Panc1 (cell line): ENCODE measurements at regions not wholly inside any gene's neighbourhood (a gene's known extent, or its start where the extent isn't known, plus 50 kb on each side); places are given as distances from the start of the nearest gene placed in this dataset.

Source experiments
- ATAC-seq: fragments of 200-7000 bp; cut with Tn5 transposase; 2 replicates; pipeline ENCODE4 v1.9.1; 2020; ENCODE audit warnings: mild to moderate bottlenecking, moderate library complexity
- BruUV-seq: library from RNA; stranded (reverse); fragments of 400-500 nt; replicated peaks from 2 replicates; lab custom pipeline; 2021; lab: Mats Ljungman, UMichigan
- CTCF ChIA-PET: fragments of 300-600 bp; sonication (Branson Sonifier 250); formaldehyde crosslinking; loops from one replicate; lab custom pipeline; 2022; ENCODE audit warnings: antibody characterized with exemption; lab: Charles Lee
- POLR2A ChIA-PET: fragments of 300-600 bp; sonication (Branson Sonifier 250); formaldehyde crosslinking; loops from one replicate; lab custom pipeline; 2022; ENCODE audit warnings: antibody characterized with exemption; lab: Charles Lee
- DNase-seq: peaks from one replicate; pipeline ENCODE4 v3.0.0-alpha.2; 2010; ENCODE audit warnings: low read depth, low spot score
- H3K27ac ChIP-seq: 2 replicates; pipeline ENCODE4 v1.5.1; 2011; ENCODE audit warnings: mild to moderate bottlenecking, low read length, inconsistent platforms
- H3K27me3 ChIP-seq: fragments of 200-500 bp; sonication (Bioruptor generic); 2 replicates; pipeline ENCODE4 v1.6.0; 2014; ENCODE audit warnings: low read length, inconsistent platforms; ENCODE audit not compliant: control insufficient read depth, insufficient read depth
- H3K36me3 ChIP-seq: fragments of 200-500 bp; sonication (Bioruptor generic); 2 replicates; pipeline ENCODE4 v1.5.1; 2014; ENCODE audit warnings: inconsistent platforms, mild to moderate bottlenecking, low read length, moderate library complexity; ENCODE audit not compliant: control insufficient read depth, insufficient read depth
- H3K4me1 ChIP-seq: 2 replicates; pipeline ENCODE4 v1.5.1; 2011; ENCODE audit warnings: inconsistent platforms, mild to moderate bottlenecking, low read length, moderate library complexity; ENCODE audit not compliant: control insufficient read depth, insufficient read depth
- H3K4me3 ChIP-seq, 2 experiments: 2 replicates each; pipeline ENCODE4 v1.5.1; 2011 to 2012; ENCODE audit warnings: low read depth in 2 of 2, low read length in 2 of 2, mild to moderate bottlenecking in 2 of 2, inconsistent platforms in 1 of 2, moderate library complexity in 1 of 2
- H3K9me3 ChIP-seq: fragments of 200-500 bp; sonication (Bioruptor generic); 2 replicates; pipeline ENCODE4 v1.5.1; 2014; ENCODE audit warnings: low read depth, mild to moderate bottlenecking, inconsistent platforms, low read length, moderate library complexity; ENCODE audit not compliant: control insufficient read depth, insufficient read depth
- POLR2AphosphoS5 ChIP-seq: IDR thresholded peaks from 2 replicates; pipeline ENCODE4 v1.6.1; 2012; ENCODE audit warnings: mild to moderate bottlenecking, low read depth, low read length, moderate library complexity
- SIN3A ChIP-seq: IDR thresholded peaks from 2 replicates; pipeline ENCODE4 v1.6.1; 2012; ENCODE audit warnings: low read depth, mild to moderate bottlenecking, low read length, moderate library complexity, borderline replicate concordance; ENCODE audit not compliant: insufficient read depth
- TCF7L2 ChIP-seq: IDR thresholded peaks from 2 replicates; pipeline ENCODE4 v1.6.1; 2011; ENCODE audit warnings: mild to moderate bottlenecking, low read depth, low read length, inconsistent platforms
- in situ Hi-C: cut with HindIII; loops from 2 replicates; pipeline ENCODE4 v1.10.0; 2016; ENCODE audit warnings: low sequenced_read_pairs, low pct_unique_long_range_greater_than_20kb
- intact Hi-C: fragments of 100-400 bp; cut with micrococcal nuclease; formaldehyde crosslinking; loops from one replicate; pipeline ENCODE4 v1.10.0; 2022; ENCODE audit not compliant: unreplicated experiment
- TF ChIP-seq, protein P1 (sequence below): fragments of 450-650 bp; IDR thresholded peaks from 2 replicates; pipeline ENCODE4 v1.5.1; 2017; ENCODE audit warnings: mild to moderate bottlenecking
- TF ChIP-seq, protein P2 (sequence below), 2 experiments: IDR thresholded peaks; 2 replicates each; pipeline ENCODE4 v1.6.1; 2011 to 2012; ENCODE audit warnings: low read depth in 2 of 2, control low read depth in 1 of 2, low read length in 1 of 2, mild to moderate bottlenecking in 1 of 2, moderate library complexity in 1 of 2; ENCODE audit not compliant: insufficient read depth in 1 of 2

DNA sequence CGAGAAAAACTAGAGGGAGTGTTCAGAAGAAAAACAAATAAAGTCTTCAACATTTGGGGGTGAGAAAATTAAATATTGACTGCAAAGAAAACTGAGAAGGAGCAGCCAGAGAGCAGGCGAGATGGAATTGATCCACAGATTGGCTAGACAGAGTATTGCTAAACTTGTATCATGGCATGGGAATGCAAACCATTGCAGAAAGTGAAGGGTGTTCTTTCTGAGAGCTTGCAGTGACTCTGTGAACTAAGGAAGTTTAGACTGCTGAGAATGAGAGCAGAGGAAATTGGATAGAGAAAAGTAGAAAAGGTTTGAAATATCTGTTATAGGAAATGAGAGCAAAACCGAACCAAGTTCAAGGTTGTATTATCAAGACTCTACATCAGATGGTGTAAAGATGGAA is 191.5 kb downstream of the HS3ST3A1 start:
- intact Hi-C loops (no loop called here), in situ Hi-C loops (no loop called here)
- POLR2A ChIA-PET = no interaction called here
- TF ChIP-seq POLR2AphosphoS5 (no peak), SIN3A (no peak), TCF7L2 (no peak)
- TF ChIP-seq, protein P1, sequence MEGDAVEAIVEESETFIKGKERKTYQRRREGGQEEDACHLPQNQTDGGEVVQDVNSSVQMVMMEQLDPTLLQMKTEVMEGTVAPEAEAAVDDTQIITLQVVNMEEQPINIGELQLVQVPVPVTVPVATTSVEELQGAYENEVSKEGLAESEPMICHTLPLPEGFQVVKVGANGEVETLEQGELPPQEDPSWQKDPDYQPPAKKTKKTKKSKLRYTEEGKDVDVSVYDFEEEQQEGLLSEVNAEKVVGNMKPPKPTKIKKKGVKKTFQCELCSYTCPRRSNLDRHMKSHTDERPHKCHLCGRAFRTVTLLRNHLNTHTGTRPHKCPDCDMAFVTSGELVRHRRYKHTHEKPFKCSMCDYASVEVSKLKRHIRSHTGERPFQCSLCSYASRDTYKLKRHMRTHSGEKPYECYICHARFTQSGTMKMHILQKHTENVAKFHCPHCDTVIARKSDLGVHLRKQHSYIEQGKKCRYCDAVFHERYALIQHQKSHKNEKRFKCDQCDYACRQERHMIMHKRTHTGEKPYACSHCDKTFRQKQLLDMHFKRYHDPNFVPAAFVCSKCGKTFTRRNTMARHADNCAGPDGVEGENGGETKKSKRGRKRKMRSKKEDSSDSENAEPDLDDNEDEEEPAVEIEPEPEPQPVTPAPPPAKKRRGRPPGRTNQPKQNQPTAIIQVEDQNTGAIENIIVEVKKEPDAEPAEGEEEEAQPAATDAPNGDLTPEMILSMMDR = no peak
- TF ChIP-seq, protein P2, sequence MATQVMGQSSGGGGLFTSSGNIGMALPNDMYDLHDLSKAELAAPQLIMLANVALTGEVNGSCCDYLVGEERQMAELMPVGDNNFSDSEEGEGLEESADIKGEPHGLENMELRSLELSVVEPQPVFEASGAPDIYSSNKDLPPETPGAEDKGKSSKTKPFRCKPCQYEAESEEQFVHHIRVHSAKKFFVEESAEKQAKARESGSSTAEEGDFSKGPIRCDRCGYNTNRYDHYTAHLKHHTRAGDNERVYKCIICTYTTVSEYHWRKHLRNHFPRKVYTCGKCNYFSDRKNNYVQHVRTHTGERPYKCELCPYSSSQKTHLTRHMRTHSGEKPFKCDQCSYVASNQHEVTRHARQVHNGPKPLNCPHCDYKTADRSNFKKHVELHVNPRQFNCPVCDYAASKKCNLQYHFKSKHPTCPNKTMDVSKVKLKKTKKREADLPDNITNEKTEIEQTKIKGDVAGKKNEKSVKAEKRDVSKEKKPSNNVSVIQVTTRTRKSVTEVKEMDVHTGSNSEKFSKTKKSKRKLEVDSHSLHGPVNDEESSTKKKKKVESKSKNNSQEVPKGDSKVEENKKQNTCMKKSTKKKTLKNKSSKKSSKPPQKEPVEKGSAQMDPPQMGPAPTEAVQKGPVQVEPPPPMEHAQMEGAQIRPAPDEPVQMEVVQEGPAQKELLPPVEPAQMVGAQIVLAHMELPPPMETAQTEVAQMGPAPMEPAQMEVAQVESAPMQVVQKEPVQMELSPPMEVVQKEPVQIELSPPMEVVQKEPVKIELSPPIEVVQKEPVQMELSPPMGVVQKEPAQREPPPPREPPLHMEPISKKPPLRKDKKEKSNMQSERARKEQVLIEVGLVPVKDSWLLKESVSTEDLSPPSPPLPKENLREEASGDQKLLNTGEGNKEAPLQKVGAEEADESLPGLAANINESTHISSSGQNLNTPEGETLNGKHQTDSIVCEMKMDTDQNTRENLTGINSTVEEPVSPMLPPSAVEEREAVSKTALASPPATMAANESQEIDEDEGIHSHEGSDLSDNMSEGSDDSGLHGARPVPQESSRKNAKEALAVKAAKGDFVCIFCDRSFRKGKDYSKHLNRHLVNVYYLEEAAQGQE (IDR thresholded peaks at IDR 0.05; ENCODE audit: insufficient read depth in 1 of 2, low read depth in 2 of 2, low read length in 1 of 2) = no peak
- Histone ChIP-seq H3K27me3 (no peaks in the 10 kb centered on the region), H3K9me3 (no peaks in the 10 kb centered on the region), H3K27ac (no peak overlapping the region), H3K36me3 (no peaks in the 10 kb centered on the region), H3K4me3 (no peak overlapping the region), H3K4me1 (no peaks in the 10 kb centered on the region)
- no peak for ATAC-seq
- CTCF ChIA-PET = no interaction called here
- no peak for DNase-seq
- no TSS peak for BruUV-seq

DNA sequence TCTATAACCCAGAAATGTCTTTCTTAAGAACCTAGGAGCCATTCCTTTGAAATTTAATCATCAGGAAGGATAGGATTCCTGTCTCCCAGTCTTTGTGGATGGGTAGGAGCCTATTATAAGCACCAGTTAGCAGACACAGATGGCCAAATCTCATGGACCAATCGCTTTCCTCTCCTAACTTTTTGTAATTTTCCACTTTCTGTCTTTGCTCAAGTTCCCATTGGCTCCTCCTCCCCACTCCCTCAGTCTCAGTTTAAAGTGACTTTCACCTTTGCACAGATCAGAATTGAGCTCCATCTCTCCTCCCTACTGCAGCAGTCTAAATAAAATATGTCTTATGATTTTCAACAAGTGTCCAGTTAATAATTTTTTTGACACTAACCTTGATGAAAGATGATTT is 192.3 kb downstream of the HS3ST3A1 start:
- TF ChIP-seq, protein P2 (IDR thresholded peaks at IDR 0.05; ENCODE audit: insufficient read depth in 1 of 2, low read depth in 2 of 2, low read length in 1 of 2) = no peak
- TF ChIP-seq, protein P1 = no peak
- TF ChIP-seq TCF7L2 (no peak), SIN3A (no peak), POLR2AphosphoS5 (no peak)
- no TSS peak for BruUV-seq
- H3K36me3 ChIP-seq = no peaks in the 10 kb centered on the region
- in situ Hi-C loops (no loop called here), intact Hi-C loops (no loop called here)
- H3K4me3 ChIP-seq = no peak overlapping the region
- no peaks in the 10 kb centered on the region for H3K27me3 ChIP-seq
- no peak for DNase-seq
- ChIA-PET POLR2A (no interaction called here), CTCF (no interaction called here)
- no peak for ATAC-seq
- H3K4me1 ChIP-seq = no peaks in the 10 kb centered on the region
- H3K9me3 ChIP-seq = no peaks in the 10 kb centered on the region
- H3K27ac ChIP-seq = no peak overlapping the region
